ENCODE measurements at regions not wholly inside any gene's neighbourhood (a gene's known extent, or its start where the extent isn't known, plus 50 kb on each side); places are given as distances from the start of the nearest gene placed in this dataset.

DNA sequence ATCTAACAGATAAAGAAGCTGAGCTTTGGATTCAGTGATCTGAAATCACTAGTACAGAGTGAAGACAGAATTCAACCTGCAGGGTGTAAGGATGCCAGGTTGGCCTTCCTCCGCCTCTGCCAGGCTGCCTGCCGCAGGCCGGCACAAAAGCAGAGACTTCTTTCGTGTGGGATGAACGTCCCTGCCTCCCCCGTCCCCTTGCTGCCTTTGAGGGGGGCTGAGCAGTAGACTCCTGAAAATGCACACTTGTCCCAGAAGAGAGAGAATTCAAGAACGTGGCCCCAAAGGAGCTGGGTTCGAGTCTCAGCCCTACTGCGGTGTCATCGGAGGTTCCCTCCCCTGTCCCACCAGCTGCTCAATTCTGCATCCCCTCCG, 154.3 kb downstream of the BCL11B start:
- Histone ChIP-seq H3K4me3 (no peak overlapping the region), H3K4me1 (peaks cover 0 to 6% (median 0%) of the 10 kb centered on the region in 10 experiments; a peak in 1 of 20 replicates), H3K27ac (no peak overlapping the region), H4K20me1 (no peaks in the 10 kb centered on the region), H3K9me3 (replicated peaks in 1 of 11) (peaks cover 0 to 16% (median 13%) of the 10 kb centered on the region in 11 experiments; a peak in 19 of 22 replicates), H3K27me3 (no peaks in the 10 kb centered on the region), H3K36me3 (no peaks in the 10 kb centered on the region), H3K9ac (no peak overlapping the region), H3K4me2 (no peak overlapping the region)
- no peak for TF ChIP-seq Cebpa-rat (IDR thresholded peaks at IDR 0.05)

GRCh38 chr14:99118046-99118721, 153.8 kb downstream of the BCL11B start:
- H3K9ac ChIP-seq: no peak overlapping the region
- no peak overlapping the region for H3K4me2 ChIP-seq
- no peak overlapping the region for H3K27ac ChIP-seq
- no peak for TF ChIP-seq Cebpa-rat (IDR thresholded peaks at IDR 0.05)
- peaks cover 0 to 6% (median 0%) of the 10 kb centered on the region in 10 experiments; a peak in 1 of 20 replicates for H3K4me1 ChIP-seq
- no peak overlapping the region for H3K4me3 ChIP-seq
- peaks cover 0 to 16% (median 13%) of the 10 kb centered on the region in 11 experiments; a peak in 19 of 22 replicates for H3K9me3 ChIP-seq (replicated peaks in 1 of 11)
- no peaks in the 10 kb centered on the region for H3K27me3 ChIP-seq
- H3K36me3 ChIP-seq: no peaks in the 10 kb centered on the region
- H4K20me1 ChIP-seq: no peaks in the 10 kb centered on the region

DNA sequence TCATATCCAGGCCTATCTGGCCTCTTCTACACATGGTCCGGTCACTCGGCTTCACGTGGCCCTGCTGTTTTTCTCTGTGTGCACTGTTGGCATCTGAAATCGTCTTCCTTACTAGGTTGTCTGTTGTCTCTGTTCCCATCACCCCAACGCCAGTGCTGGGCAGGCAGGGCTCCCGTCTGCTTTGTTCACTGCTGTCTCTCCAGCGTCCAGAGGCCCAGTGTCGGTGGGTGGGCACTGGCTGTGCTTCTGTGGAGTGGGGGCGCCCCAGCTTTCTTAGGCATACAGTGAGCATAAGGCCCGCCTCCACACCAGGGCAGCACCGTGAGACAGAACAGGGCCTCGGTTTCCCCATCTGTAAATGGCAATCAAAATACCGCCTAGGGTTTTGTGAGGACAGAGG, 153.1 kb downstream of the BCL11B start:
- no peak for TF ChIP-seq Cebpa-rat (IDR thresholded peaks at IDR 0.05)
- Histone ChIP-seq H3K9ac (no peak overlapping the region), H3K9me3 (replicated peaks in 1 of 11) (peaks cover 0 to 16% (median 11%) of the 10 kb centered on the region in 11 experiments; a peak in 19 of 22 replicates), H3K27ac (no peak overlapping the region), H3K4me2 (no peak overlapping the region), H3K4me1 (peaks cover 0 to 6% (median 0%) of the 10 kb centered on the region in 10 experiments; a peak in 1 of 20 replicates), H4K20me1 (no peaks in the 10 kb centered on the region), H3K4me3 (no peak overlapping the region), H3K36me3 (no peaks in the 10 kb centered on the region), H3K27me3 (no peaks in the 10 kb centered on the region)

All from BLaER1 treated with 17β-estradiol and CSF1 and Interleukin-3, amounts not matched to agents 10 nM and 100 nM (cell line).